ENCODE measurements at regions not wholly inside any gene's neighbourhood (a gene's known extent, or its start where the extent isn't known, plus 50 kb on each side); places are given as distances from the start of the nearest gene placed in this dataset.

DNA sequence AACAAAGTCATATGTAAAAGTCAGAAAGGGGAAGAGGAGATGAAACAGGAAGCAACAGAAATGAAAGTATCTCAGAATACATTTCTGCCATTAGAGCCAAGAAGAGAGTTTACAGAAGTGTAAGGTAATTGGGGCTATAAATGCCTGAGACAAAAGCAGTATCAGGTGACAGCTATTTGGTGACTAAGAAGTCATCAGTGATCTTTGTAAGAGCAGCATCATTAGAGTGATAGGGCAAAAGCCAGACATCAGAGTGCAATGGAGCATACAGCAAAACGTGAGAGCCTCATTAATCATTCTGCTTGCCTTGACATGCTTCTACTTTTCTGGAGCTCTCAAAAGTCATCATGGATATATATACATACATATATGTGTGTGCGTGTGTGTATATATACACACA, 804.7 kb upstream of the PIK3C3 start:
- TF ChIP-seq REST (IDR thresholded peaks at IDR 0.05; ENCODE audit: insufficient read depth in 1 of 2, low read depth in 2 of 2, low read length in 2 of 2) (no peak), POLR2AphosphoS5 (IDR thresholded peaks at IDR 0.05; ENCODE audit: low read depth, low read length) (no peak), TAF1 (IDR thresholded peaks at IDR 0.05; ENCODE audit: borderline replicate concordance, insufficient read depth, low read length) (no peak)

Measured in PFSK-1 (cell line).